Panc1 (cell line): ENCODE measurements at regions not wholly inside any gene's neighbourhood (a gene's known extent, or its start where the extent isn't known, plus 50 kb on each side); places are given as distances from the start of the nearest gene placed in this dataset.
A peak's percentile ranks its signal among the peaks of the same experiment; 100 is the strongest.

Source experiments
- ATAC-seq: fragments of 200-7000 bp; cut with Tn5 transposase; 2 replicates; pipeline ENCODE4 v1.9.1; 2020; ENCODE audit warnings: mild to moderate bottlenecking, moderate library complexity
- BruUV-seq: library from RNA; stranded (reverse); fragments of 400-500 nt; replicated peaks from 2 replicates; lab custom pipeline; 2021; lab: Mats Ljungman, UMichigan
- CTCF ChIA-PET: fragments of 300-600 bp; sonication (Branson Sonifier 250); formaldehyde crosslinking; loops from one replicate; lab custom pipeline; 2022; ENCODE audit warnings: antibody characterized with exemption; lab: Charles Lee
- POLR2A ChIA-PET: fragments of 300-600 bp; sonication (Branson Sonifier 250); formaldehyde crosslinking; loops from one replicate; lab custom pipeline; 2022; ENCODE audit warnings: antibody characterized with exemption; lab: Charles Lee
- DNase-seq: peaks from one replicate; pipeline ENCODE4 v3.0.0-alpha.2; 2010; ENCODE audit warnings: low read depth, low spot score
- H3K27ac ChIP-seq: 2 replicates; pipeline ENCODE4 v1.5.1; 2011; ENCODE audit warnings: mild to moderate bottlenecking, low read length, inconsistent platforms
- H3K27me3 ChIP-seq: fragments of 200-500 bp; sonication (Bioruptor generic); 2 replicates; pipeline ENCODE4 v1.6.0; 2014; ENCODE audit warnings: low read length, inconsistent platforms; ENCODE audit not compliant: control insufficient read depth, insufficient read depth
- H3K36me3 ChIP-seq: fragments of 200-500 bp; sonication (Bioruptor generic); 2 replicates; pipeline ENCODE4 v1.5.1; 2014; ENCODE audit warnings: inconsistent platforms, mild to moderate bottlenecking, low read length, moderate library complexity; ENCODE audit not compliant: control insufficient read depth, insufficient read depth
- H3K4me1 ChIP-seq: 2 replicates; pipeline ENCODE4 v1.5.1; 2011; ENCODE audit warnings: inconsistent platforms, mild to moderate bottlenecking, low read length, moderate library complexity; ENCODE audit not compliant: control insufficient read depth, insufficient read depth
- H3K4me3 ChIP-seq, 2 experiments: 2 replicates each; pipeline ENCODE4 v1.5.1; 2011 to 2012; ENCODE audit warnings: low read depth in 2 of 2, low read length in 2 of 2, mild to moderate bottlenecking in 2 of 2, inconsistent platforms in 1 of 2, moderate library complexity in 1 of 2
- H3K9me3 ChIP-seq: fragments of 200-500 bp; sonication (Bioruptor generic); 2 replicates; pipeline ENCODE4 v1.5.1; 2014; ENCODE audit warnings: low read depth, mild to moderate bottlenecking, inconsistent platforms, low read length, moderate library complexity; ENCODE audit not compliant: control insufficient read depth, insufficient read depth
- POLR2AphosphoS5 ChIP-seq: IDR thresholded peaks from 2 replicates; pipeline ENCODE4 v1.6.1; 2012; ENCODE audit warnings: mild to moderate bottlenecking, low read depth, low read length, moderate library complexity
- SIN3A ChIP-seq: IDR thresholded peaks from 2 replicates; pipeline ENCODE4 v1.6.1; 2012; ENCODE audit warnings: low read depth, mild to moderate bottlenecking, low read length, moderate library complexity, borderline replicate concordance; ENCODE audit not compliant: insufficient read depth
- TCF7L2 ChIP-seq: IDR thresholded peaks from 2 replicates; pipeline ENCODE4 v1.6.1; 2011; ENCODE audit warnings: mild to moderate bottlenecking, low read depth, low read length, inconsistent platforms
- in situ Hi-C: cut with HindIII; loops from 2 replicates; pipeline ENCODE4 v1.10.0; 2016; ENCODE audit warnings: low sequenced_read_pairs, low pct_unique_long_range_greater_than_20kb
- intact Hi-C: fragments of 100-400 bp; cut with micrococcal nuclease; formaldehyde crosslinking; loops from one replicate; pipeline ENCODE4 v1.10.0; 2022; ENCODE audit not compliant: unreplicated experiment
- TF ChIP-seq, protein P1 (sequence below), 2 experiments: IDR thresholded peaks; 2 replicates each; pipeline ENCODE4 v1.6.1; 2011 to 2012; ENCODE audit warnings: low read depth in 2 of 2, control low read depth in 1 of 2, low read length in 1 of 2, mild to moderate bottlenecking in 1 of 2, moderate library complexity in 1 of 2; ENCODE audit not compliant: insufficient read depth in 1 of 2
- TF ChIP-seq, protein P2 (sequence below): fragments of 450-650 bp; IDR thresholded peaks from 2 replicates; pipeline ENCODE4 v1.5.1; 2017; ENCODE audit warnings: mild to moderate bottlenecking

DNA sequence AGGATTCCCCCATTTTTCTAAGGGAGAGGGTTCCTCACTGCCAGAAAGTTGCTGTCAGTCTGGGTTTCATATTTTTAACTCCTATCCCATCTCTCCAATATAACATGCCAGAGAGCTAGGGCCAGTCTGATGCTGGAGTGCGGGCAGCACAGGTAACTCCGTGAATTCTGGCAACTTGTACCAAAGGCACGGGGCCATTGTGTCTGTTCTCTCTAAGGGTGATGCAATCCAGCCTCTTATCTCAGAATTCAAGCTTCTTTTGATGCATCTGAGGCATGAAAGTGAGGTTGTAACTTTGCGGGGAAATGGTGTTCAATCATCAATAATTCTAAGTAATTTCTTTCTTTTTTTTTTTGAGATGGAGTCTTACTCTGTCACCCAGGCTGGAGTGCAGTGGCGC is 1074.4 kb downstream of the TYW1 start:
- in situ Hi-C loops (no loop called here), intact Hi-C loops (no loop called here)
- CTCF ChIA-PET: no interaction called here
- no peak for TF ChIP-seq POLR2AphosphoS5
- no peak for TF ChIP-seq TCF7L2
- TF ChIP-seq, protein P1, sequence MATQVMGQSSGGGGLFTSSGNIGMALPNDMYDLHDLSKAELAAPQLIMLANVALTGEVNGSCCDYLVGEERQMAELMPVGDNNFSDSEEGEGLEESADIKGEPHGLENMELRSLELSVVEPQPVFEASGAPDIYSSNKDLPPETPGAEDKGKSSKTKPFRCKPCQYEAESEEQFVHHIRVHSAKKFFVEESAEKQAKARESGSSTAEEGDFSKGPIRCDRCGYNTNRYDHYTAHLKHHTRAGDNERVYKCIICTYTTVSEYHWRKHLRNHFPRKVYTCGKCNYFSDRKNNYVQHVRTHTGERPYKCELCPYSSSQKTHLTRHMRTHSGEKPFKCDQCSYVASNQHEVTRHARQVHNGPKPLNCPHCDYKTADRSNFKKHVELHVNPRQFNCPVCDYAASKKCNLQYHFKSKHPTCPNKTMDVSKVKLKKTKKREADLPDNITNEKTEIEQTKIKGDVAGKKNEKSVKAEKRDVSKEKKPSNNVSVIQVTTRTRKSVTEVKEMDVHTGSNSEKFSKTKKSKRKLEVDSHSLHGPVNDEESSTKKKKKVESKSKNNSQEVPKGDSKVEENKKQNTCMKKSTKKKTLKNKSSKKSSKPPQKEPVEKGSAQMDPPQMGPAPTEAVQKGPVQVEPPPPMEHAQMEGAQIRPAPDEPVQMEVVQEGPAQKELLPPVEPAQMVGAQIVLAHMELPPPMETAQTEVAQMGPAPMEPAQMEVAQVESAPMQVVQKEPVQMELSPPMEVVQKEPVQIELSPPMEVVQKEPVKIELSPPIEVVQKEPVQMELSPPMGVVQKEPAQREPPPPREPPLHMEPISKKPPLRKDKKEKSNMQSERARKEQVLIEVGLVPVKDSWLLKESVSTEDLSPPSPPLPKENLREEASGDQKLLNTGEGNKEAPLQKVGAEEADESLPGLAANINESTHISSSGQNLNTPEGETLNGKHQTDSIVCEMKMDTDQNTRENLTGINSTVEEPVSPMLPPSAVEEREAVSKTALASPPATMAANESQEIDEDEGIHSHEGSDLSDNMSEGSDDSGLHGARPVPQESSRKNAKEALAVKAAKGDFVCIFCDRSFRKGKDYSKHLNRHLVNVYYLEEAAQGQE (IDR thresholded peaks at IDR 0.05; ENCODE audit: insufficient read depth in 1 of 2, low read depth in 2 of 2, low read length in 1 of 2): no peak
- TF ChIP-seq, protein P2, sequence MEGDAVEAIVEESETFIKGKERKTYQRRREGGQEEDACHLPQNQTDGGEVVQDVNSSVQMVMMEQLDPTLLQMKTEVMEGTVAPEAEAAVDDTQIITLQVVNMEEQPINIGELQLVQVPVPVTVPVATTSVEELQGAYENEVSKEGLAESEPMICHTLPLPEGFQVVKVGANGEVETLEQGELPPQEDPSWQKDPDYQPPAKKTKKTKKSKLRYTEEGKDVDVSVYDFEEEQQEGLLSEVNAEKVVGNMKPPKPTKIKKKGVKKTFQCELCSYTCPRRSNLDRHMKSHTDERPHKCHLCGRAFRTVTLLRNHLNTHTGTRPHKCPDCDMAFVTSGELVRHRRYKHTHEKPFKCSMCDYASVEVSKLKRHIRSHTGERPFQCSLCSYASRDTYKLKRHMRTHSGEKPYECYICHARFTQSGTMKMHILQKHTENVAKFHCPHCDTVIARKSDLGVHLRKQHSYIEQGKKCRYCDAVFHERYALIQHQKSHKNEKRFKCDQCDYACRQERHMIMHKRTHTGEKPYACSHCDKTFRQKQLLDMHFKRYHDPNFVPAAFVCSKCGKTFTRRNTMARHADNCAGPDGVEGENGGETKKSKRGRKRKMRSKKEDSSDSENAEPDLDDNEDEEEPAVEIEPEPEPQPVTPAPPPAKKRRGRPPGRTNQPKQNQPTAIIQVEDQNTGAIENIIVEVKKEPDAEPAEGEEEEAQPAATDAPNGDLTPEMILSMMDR: no peak
- TF ChIP-seq SIN3A: no peak
- POLR2A ChIA-PET: no interaction called here
- BruUV-seq: no TSS peak
- Histone ChIP-seq H3K4me3 (no peak overlapping the region), H3K27ac (no peak overlapping the region), H3K9me3 (no peaks in the 10 kb centered on the region), H3K4me1 (no peaks in the 10 kb centered on the region), H3K36me3 (no peaks in the 10 kb centered on the region), H3K27me3 (no peaks in the 10 kb centered on the region)
- no peak for ATAC-seq
- DNase-seq: no peak

DNA sequence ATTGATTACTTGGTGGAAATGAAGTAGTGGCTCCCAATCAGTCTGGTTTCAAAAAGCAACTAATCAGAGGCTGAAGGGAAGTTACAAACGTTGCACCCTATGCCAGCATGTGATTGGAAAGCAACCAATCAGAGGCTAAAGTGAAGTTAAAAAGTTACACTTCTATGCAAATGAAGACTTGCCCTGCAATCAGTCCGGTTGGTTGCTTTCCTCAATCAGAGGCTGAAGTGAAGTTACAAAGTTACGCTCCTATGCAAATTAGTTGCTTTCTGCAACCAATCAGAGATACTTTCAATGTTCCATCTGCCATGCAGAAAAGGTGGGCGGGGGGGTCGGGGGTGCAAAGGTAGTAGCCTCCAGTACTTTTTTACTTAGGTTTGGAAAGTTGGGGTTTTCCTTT is 1077.1 kb downstream of the TYW1 start:
- Histone ChIP-seq H3K9me3 (no peaks in the 10 kb centered on the region), H3K27ac (no peak overlapping the region), H3K27me3 (no peaks in the 10 kb centered on the region), H3K36me3 (no peaks in the 10 kb centered on the region), H3K4me1 (no peaks in the 10 kb centered on the region), H3K4me3 (peak overlapping the region in 1 of 2 experiments; percentile 19; a peak in 1 of 4 replicates)
- CTCF ChIA-PET: no interaction called here
- TF ChIP-seq, protein P2: no peak
- TF ChIP-seq, protein P1 (IDR thresholded peaks at IDR 0.05; ENCODE audit: insufficient read depth in 1 of 2, low read depth in 2 of 2, low read length in 1 of 2): no peak
- no peak for TF ChIP-seq POLR2AphosphoS5
- TF ChIP-seq SIN3A: no peak
- no peak for TF ChIP-seq TCF7L2
- POLR2A ChIA-PET: no interaction called here
- in situ Hi-C loops (no loop called here), intact Hi-C loops (no loop called here)
- DNase-seq (no peak), ATAC-seq (no peak)
- no TSS peak for BruUV-seq
